Pancreas (tissue), 10 donors: ENCODE measurements at regions not wholly inside any gene's neighbourhood (a gene's known extent, or its start where the extent isn't known, plus 50 kb on each side); places are given as distances from the start of the nearest gene placed in this dataset.

Source experiments
- ATAC-seq, 4 donors: fragments of 200-7000 bp; cut with Tn5 transposase; one replicate each; pipeline versions ENCODE4 v1.8.0 to v1.9.1; 2020; ENCODE audit warnings: mild to moderate bottlenecking in 4 of 4, moderate library complexity in 4 of 4
- DNase-seq, 6 donors: peaks; one replicate each; pipeline ENCODE4 v3.0.0-alpha.2; 2020
- FAIRE-seq: peaks from 2 replicates; lab custom pipeline; 2012; peaks lifted over from hg19 to GRCh38; lab: Jason Lieb, UNC
- H3K27ac ChIP-seq, 4 donors: fragments of 200-600 bp; sonication (generic); 1 replicate in 3 of 4; 2 replicates in 1 of 4; pipeline versions ENCODE4 v1.5.0 to v1.8.0; 2020
- H3K27me3 ChIP-seq, 4 donors: fragments of 200-600 bp; one replicate each; pipeline ENCODE4 v1.8.0; 2021
- H3K36me3 ChIP-seq, 3 donors: fragments of 200-600 bp; sonication (generic) in 1 of 3; one replicate each; pipeline versions ENCODE4 v1.5.0 to v1.8.0; 2020 to 2021
- H3K4me1 ChIP-seq, 3 donors: fragments of 200-600 bp; one replicate each; pipeline ENCODE4 v1.8.0; 2021
- H3K4me3 ChIP-seq, 4 donors: fragments of 200-600 bp; sonication (generic) in 2 of 4; one replicate each; pipeline versions ENCODE4 v1.5.0 to v1.8.0; 2020 to 2021
- H3K9me3 ChIP-seq, 4 donors: fragments of 200-600 bp; one replicate each; pipeline ENCODE4 v1.8.0; 2021
- CTCF ChIP-seq, 4 donors: fragments of 200-600 bp; sonication (generic) in 3 of 4; IDR thresholded peaks; one replicate each; pipeline versions ENCODE4 v1.5.0 to v1.8.0; 2021; ENCODE audit warnings: antibody characterized with exemption in 4 of 4
- WGBS, 2 donors: extraction: QIAGEN DNeasy Blood & Tissue Kit; methylation state at CpG; one replicate each; pipeline ENCODE4 v1.1.7; 2013; 5-methylcytosine and 5-hydroxymethylcytosine counted together
- intact Hi-C, 3 donors: fragments of 100-400 bp; cut with DNase I; formaldehyde crosslinking; loops; one replicate each; pipeline versions ENCODE4 v1.11.1 to v1.14.2; 2022
- donor health status: healthy with polysubstance abuse.
- donor health status: DM: no; HTN: no; CAD: no; lungs with moderate emphysema.
- donor health status: DM: no; HTN: no; CAD: no.
- donor health status: control.
- donor health status: control.
- donor health status: Bipolar disorder and iron deficiency.
- donor health status: DM: yes; HTN: yes; CAD: no.
- donor health status: DM: no; HTN: no; CAD: no.
- donor health status: DM: no; HTN: no; CAD: no.
- donor health status: DM: yes; HTN: yes; CAD: no.

GRCh38 chr18:40546875-40547274, 1408.2 kb upstream of the PIK3C3 start:
- TF ChIP-seq CTCF (IDR thresholded peaks at IDR 0.05) = no peak
- no peaks in the 10 kb centered on the region for H3K36me3 ChIP-seq
- intact Hi-C loops = no loop called here
- DNase-seq = no peak
- H3K27ac ChIP-seq = no peak overlapping the region
- H3K4me3 ChIP-seq = no peak overlapping the region
- H3K27me3 ChIP-seq = no peaks in the 10 kb centered on the region
- ATAC-seq = no peak
- FAIRE-seq = no peak
- WGBS, 2 donors = 85 to 88% methylated on average over 3 of the region's 3 CpGs
- H3K9me3 ChIP-seq = no peaks in the 10 kb centered on the region
- no peaks in the 10 kb centered on the region for H3K4me1 ChIP-seq

DNA sequence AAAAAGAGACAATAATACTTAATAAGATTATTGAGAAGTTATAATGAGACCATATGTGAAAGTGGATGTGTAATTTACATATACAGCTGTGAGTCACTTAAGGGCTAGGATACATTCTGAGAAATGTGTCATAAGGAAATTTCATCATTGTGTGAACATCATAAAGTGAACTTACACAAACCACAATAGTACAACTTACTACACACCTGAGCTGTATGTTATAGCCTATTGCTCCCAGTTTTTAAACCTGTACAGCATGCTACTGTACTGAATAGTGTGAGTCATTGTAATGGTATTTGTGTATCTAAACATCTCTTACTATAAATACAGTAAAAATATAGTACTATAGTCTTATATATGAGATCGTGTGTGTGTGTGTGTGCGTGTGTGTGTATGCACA, 1420.3 kb upstream of the PIK3C3 start:
- no peak overlapping the region for H3K4me3 ChIP-seq
- no peaks in the 10 kb centered on the region for H3K4me1 ChIP-seq
- FAIRE-seq = no peak
- H3K27ac ChIP-seq = no peak overlapping the region
- no peaks in the 10 kb centered on the region for H3K27me3 ChIP-seq
- ATAC-seq = no peak
- no peaks in the 10 kb centered on the region for H3K36me3 ChIP-seq
- intact Hi-C loops = no loop called here
- WGBS, 2 donors = 61 to 83% methylated on average over 2 of the region's 2 CpGs
- TF ChIP-seq CTCF (IDR thresholded peaks at IDR 0.05) = no peak
- no peaks in the 10 kb centered on the region for H3K9me3 ChIP-seq
- no peak for DNase-seq

DNA sequence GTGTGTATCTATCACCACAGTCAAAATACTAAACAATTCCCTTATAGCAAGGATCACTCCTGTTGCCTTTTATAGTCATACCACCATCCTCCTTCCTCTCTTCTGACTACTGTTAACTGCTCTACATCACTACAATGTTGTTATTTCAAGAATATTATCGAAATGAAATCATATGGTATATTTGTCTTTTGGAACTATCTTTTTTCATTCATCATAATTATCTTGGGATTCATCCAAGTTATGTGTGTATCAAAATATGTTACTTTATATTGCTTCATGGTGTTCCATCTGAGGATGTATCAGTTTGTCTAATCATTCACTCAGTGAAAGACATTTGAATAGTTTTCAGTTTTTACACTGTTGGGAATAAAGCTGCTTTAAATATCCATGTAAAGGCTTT, 1423.0 kb upstream of the PIK3C3 start:
- DNase-seq = no peak
- no peaks in the 10 kb centered on the region for H3K9me3 ChIP-seq
- no peak for TF ChIP-seq CTCF (IDR thresholded peaks at IDR 0.05)
- intact Hi-C loops = no loop called here
- WGBS, 2 donors = 55 to 83% methylated on average over 1 of the region's 1 CpG
- H3K27me3 ChIP-seq = no peaks in the 10 kb centered on the region
- no peak overlapping the region for H3K27ac ChIP-seq
- no peaks in the 10 kb centered on the region for H3K36me3 ChIP-seq
- no peak for FAIRE-seq
- H3K4me3 ChIP-seq = no peak overlapping the region
- ATAC-seq = no peak
- H3K4me1 ChIP-seq = peaks cover 0 to 11% (median 0%) of the 10 kb centered on the region in 3 donors

GRCh38 chr18:40531051-40531450, 1424.0 kb upstream of the PIK3C3 start:
- no peak for ATAC-seq
- no peak for DNase-seq
- Histone ChIP-seq H3K4me1 (peaks cover 0 to 11% (median 0%) of the 10 kb centered on the region in 3 donors), H3K9me3 (no peaks in the 10 kb centered on the region), H3K27me3 (no peaks in the 10 kb centered on the region), H3K4me3 (no peak overlapping the region), H3K27ac (no peak overlapping the region), H3K36me3 (no peaks in the 10 kb centered on the region)
- no peak for FAIRE-seq
- intact Hi-C loops = no loop called here
- no peak for TF ChIP-seq CTCF (IDR thresholded peaks at IDR 0.05)
- 76 to 86% methylated on average over 2 of the region's 2 CpGs for WGBS, 2 donors

DNA sequence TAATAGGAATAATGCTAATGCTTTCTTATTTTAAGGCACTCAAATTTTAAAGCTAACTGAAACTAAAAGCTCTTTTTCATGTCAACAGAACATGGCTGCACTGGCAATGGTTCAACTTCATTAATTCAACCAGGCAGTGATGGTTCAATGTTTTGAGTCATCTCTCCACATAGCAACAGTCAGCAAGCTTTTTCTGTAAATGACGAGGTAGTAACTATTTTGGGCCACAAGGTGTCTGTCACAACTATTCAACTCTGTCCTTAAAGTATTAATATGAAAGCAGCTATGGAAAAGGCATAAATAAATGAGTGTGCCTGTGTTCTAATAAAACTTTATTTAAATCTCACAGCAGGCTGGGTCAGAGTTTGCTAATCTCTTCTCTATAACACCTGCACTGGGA, 1425.6 kb upstream of the PIK3C3 start:
- intact Hi-C loops = no loop called here
- no peak overlapping the region for H3K4me3 ChIP-seq
- WGBS, 2 donors = 77 to 83% methylated on average over 1 of the region's 1 CpG
- H3K4me1 ChIP-seq = peaks cover 0 to 11% (median 0%) of the 10 kb centered on the region in 3 donors
- no peaks in the 10 kb centered on the region for H3K9me3 ChIP-seq
- no peaks in the 10 kb centered on the region for H3K27me3 ChIP-seq
- no peak for DNase-seq
- no peak for FAIRE-seq
- no peak for TF ChIP-seq CTCF (IDR thresholded peaks at IDR 0.05)
- no peak overlapping the region for H3K27ac ChIP-seq
- no peak for ATAC-seq
- H3K36me3 ChIP-seq = no peaks in the 10 kb centered on the region
